ENCODE measurements at regions not wholly inside any gene's neighbourhood (a gene's known extent, or its start where the extent isn't known, plus 50 kb on each side); places are given as distances from the start of the nearest gene placed in this dataset.

DNA sequence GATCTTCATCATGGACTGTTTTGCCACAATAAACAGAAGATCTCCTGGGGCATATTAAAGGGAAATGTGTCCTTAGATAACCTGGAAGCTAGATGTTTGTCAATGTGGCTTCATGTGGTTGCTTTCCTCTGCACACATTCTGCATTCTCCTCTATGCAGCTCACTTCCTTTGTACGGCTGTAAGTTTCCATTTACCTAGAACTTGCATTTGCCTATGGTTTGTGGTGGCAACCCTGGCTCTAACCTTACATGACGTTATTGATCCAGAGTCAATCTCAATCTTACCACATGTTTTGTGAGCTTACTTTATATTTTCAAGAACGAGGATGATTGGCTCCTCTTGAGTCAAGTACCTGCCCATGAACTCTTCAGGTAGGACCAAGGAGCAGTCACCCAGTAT is 863.1 kb downstream of the MAFB start:
- Mint-ChIP-seq H3K27ac (no peak overlapping the region), H3K36me3 (ENCODE audit: insufficient read depth) (no peaks in the 10 kb centered on the region), H3K9me3 (ENCODE audit: low read depth) (no peaks in the 10 kb centered on the region), H3K27me3 (peaks cover 3% of the 10 kb centered on the region), H3K4me1 (ENCODE audit: low read depth) (no peaks in the 10 kb centered on the region), H3K4me3 (ENCODE audit: low read depth) (no peak overlapping the region)
- DNase-seq (ENCODE audit: low spot score, unreplicated experiment), result no peak
- TF ChIP-seq, protein P1, sequence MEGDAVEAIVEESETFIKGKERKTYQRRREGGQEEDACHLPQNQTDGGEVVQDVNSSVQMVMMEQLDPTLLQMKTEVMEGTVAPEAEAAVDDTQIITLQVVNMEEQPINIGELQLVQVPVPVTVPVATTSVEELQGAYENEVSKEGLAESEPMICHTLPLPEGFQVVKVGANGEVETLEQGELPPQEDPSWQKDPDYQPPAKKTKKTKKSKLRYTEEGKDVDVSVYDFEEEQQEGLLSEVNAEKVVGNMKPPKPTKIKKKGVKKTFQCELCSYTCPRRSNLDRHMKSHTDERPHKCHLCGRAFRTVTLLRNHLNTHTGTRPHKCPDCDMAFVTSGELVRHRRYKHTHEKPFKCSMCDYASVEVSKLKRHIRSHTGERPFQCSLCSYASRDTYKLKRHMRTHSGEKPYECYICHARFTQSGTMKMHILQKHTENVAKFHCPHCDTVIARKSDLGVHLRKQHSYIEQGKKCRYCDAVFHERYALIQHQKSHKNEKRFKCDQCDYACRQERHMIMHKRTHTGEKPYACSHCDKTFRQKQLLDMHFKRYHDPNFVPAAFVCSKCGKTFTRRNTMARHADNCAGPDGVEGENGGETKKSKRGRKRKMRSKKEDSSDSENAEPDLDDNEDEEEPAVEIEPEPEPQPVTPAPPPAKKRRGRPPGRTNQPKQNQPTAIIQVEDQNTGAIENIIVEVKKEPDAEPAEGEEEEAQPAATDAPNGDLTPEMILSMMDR (IDR thresholded peaks at IDR 0.05; ENCODE audit: unreplicated experiment), result no peak

DNA sequence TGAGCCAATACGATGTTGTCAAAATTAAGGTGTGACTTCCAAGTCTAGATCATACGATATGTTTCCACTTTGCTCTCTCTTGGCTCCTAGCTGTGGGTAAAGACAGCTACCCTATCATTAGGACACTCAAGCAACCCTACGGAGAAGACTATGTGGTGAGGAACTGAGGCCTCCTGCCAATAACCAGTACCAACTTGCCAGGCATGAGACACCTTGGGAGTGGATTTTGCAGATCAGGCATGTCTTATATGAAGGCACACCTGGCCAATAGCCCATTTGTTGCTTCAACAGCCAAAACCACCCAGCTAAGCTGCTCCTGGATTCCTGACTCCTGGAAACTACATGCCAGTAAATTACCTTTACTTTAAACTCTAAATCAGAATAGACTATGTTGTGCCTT is 863.4 kb downstream of the DHX35 start:
- Mint-ChIP-seq H3K4me3 (ENCODE audit: low read depth) (no peak overlapping the region), H3K27me3 (peaks cover 3% of the 10 kb centered on the region), H3K4me1 (ENCODE audit: low read depth) (no peaks in the 10 kb centered on the region)

DNA sequence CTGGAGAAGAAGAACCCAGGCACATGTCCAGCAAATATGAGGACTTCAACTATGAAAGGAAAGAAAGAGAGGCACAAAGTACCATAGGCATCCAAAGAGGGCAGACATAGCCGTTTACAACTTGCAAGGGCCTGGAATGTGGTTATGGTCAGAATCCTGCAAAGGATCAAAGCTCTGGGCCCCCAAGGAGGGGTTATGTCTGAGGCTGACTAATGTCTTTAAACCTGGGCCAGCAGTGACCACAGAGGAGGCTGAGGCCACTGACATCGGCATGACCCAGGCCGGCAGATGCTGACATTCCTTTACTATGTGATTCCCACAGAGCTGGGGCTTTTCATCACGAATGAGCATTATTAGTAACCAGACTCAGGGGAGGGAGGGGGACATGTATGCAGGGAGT is 861.1 kb downstream of the DHX35 start:
- H3K4me3 Mint-ChIP-seq (ENCODE audit: low read depth), result no peak overlapping the region
- peaks cover 3% of the 10 kb centered on the region for H3K27me3 Mint-ChIP-seq
- TF ChIP-seq, protein P1 (IDR thresholded peaks at IDR 0.05; ENCODE audit: unreplicated experiment), result no peak
- peaks cover 2% of the 10 kb centered on the region for H3K9me3 Mint-ChIP-seq (ENCODE audit: low read depth)
- H3K27ac Mint-ChIP-seq, result no peak overlapping the region
- H3K36me3 Mint-ChIP-seq (ENCODE audit: insufficient read depth), result no peaks in the 10 kb centered on the region
- no peaks in the 10 kb centered on the region for H3K4me1 Mint-ChIP-seq (ENCODE audit: low read depth)
- DNase-seq (ENCODE audit: low spot score, unreplicated experiment), result no peak

More for the DNA sequence above, 863.4 kb downstream of the DHX35 start:
- Mint-ChIP-seq H3K27ac (no peak overlapping the region), H3K9me3 (ENCODE audit: low read depth) (no peaks in the 10 kb centered on the region), H3K36me3 (ENCODE audit: insufficient read depth) (no peaks in the 10 kb centered on the region)
- DNase-seq (ENCODE audit: low spot score, unreplicated experiment), result no peak
- TF ChIP-seq, protein P1 (IDR thresholded peaks at IDR 0.05; ENCODE audit: unreplicated experiment), result no peak

DNA sequence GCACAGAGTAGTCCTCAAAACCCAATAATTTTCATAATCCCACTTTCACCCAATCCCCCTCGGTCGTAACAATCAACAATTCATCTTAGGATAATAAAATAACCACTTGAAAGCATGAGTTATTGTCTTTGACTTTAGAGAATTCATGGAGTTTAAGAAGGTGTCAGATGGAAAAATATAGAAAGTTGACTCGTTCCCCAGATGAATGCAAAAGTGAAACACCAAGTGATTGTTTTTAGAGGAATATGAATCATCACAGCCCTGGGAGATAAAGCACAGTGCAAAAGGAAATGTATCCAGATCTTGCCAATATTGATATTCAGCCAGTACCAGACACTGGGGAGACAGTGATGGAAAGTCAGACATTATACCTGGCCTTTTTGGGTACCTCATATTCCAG is 860.5 kb downstream of the DHX35 start:
- H3K27me3 Mint-ChIP-seq, result peaks cover 3% of the 10 kb centered on the region
- H3K27ac Mint-ChIP-seq, result no peak overlapping the region
- no peaks in the 10 kb centered on the region for H3K36me3 Mint-ChIP-seq (ENCODE audit: insufficient read depth)
- no peaks in the 10 kb centered on the region for H3K4me1 Mint-ChIP-seq (ENCODE audit: low read depth)
- DNase-seq (ENCODE audit: low spot score, unreplicated experiment), result no peak
- H3K9me3 Mint-ChIP-seq (ENCODE audit: low read depth), result peaks cover 3% of the 10 kb centered on the region
- TF ChIP-seq, protein P1 (IDR thresholded peaks at IDR 0.05; ENCODE audit: unreplicated experiment), result no peak
- H3K4me3 Mint-ChIP-seq (ENCODE audit: low read depth), result no peak overlapping the region

DNA sequence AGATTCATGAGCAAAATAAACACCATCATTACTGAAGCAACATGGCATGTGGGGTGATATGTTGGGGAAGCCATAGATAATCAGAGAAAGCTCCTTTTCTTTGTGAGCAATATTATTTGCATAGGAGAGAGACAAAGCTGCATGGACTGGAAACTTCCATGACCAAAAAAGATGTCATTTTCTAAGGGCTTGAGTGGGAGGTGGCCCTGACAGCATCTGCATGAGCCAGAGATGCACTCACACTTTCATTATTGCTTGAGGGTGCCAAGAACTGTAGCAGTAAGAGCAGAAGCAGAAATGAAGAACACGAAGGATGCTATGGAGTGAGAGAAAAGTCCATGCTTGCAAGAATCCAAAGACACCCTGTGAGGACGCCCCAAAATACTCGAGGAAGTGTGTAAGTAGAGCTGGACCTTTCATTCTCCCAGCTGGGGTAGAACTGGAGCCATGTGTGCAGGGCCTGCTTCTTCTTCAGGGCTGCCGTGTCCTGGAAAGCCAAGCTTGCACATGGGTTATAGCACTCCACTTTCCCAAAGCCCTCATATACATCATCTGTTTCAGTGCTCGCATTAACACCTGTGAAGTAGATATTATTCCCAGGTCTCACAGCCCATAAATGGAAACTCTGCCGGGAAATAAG is 851.2 kb downstream of the DHX35 start:
- Mint-ChIP-seq H3K27ac (no peak overlapping the region), H3K36me3 (ENCODE audit: insufficient read depth) (no peaks in the 10 kb centered on the region), H3K9me3 (ENCODE audit: low read depth) (peaks cover 6% of the 10 kb centered on the region), H3K4me1 (ENCODE audit: low read depth) (peaks cover 5% of the 10 kb centered on the region), H3K4me3 (ENCODE audit: low read depth) (no peak overlapping the region), H3K27me3 (peaks cover 2% of the 10 kb centered on the region)
- TF ChIP-seq, protein P1 (IDR thresholded peaks at IDR 0.05; ENCODE audit: unreplicated experiment), result no peak
- DNase-seq (ENCODE audit: low spot score, unreplicated experiment), result no peak

Measured in progenitor cell of endocrine pancreas (in vitro differentiated cells).